Pancreas (tissue), 10 donors: ENCODE measurements at regions not wholly inside any gene's neighbourhood (a gene's known extent, or its start where the extent isn't known, plus 50 kb on each side); places are given as distances from the start of the nearest gene placed in this dataset.

Experiments
- ATAC-seq, 4 donors: fragments of 200-7000 bp; cut with Tn5 transposase; one replicate each; pipeline versions ENCODE4 v1.8.0 to v1.9.1; 2020; ENCODE audit warnings: mild to moderate bottlenecking in 4 of 4, moderate library complexity in 4 of 4
- DNase-seq, 6 donors: peaks; one replicate each; pipeline ENCODE4 v3.0.0-alpha.2; 2020
- FAIRE-seq: peaks from 2 replicates; lab custom pipeline; 2012; peaks lifted over from hg19 to GRCh38; lab: Jason Lieb, UNC
- H3K27ac ChIP-seq, 4 donors: fragments of 200-600 bp; sonication (generic); 1 replicate in 3 of 4; 2 replicates in 1 of 4; pipeline versions ENCODE4 v1.5.0 to v1.8.0; 2020
- H3K27me3 ChIP-seq, 4 donors: fragments of 200-600 bp; one replicate each; pipeline ENCODE4 v1.8.0; 2021
- H3K36me3 ChIP-seq, 3 donors: fragments of 200-600 bp; sonication (generic) in 1 of 3; one replicate each; pipeline versions ENCODE4 v1.5.0 to v1.8.0; 2020 to 2021
- H3K4me1 ChIP-seq, 3 donors: fragments of 200-600 bp; one replicate each; pipeline ENCODE4 v1.8.0; 2021
- H3K4me3 ChIP-seq, 4 donors: fragments of 200-600 bp; sonication (generic) in 2 of 4; one replicate each; pipeline versions ENCODE4 v1.5.0 to v1.8.0; 2020 to 2021
- H3K9me3 ChIP-seq, 4 donors: fragments of 200-600 bp; one replicate each; pipeline ENCODE4 v1.8.0; 2021
- WGBS, 2 donors: extraction: QIAGEN DNeasy Blood & Tissue Kit; methylation state at CpG; one replicate each; pipeline ENCODE4 v1.1.7; 2013; 5-methylcytosine and 5-hydroxymethylcytosine counted together
- intact Hi-C, 3 donors: fragments of 100-400 bp; cut with DNase I; formaldehyde crosslinking; loops; one replicate each; pipeline versions ENCODE4 v1.11.1 to v1.14.2; 2022
- TF ChIP-seq, protein P1 (sequence below), 4 donors: fragments of 200-600 bp; sonication (generic) in 3 of 4; IDR thresholded peaks; one replicate each; pipeline versions ENCODE4 v1.5.0 to v1.8.0; 2021; ENCODE audit warnings: antibody characterized with exemption in 4 of 4
- donor health status: healthy with polysubstance abuse.
- donor health status: DM: no; HTN: no; CAD: no; lungs with moderate emphysema.
- donor health status: DM: no; HTN: no; CAD: no.
- donor health status: control.
- donor health status: control.
- donor health status: Bipolar disorder and iron deficiency.
- donor health status: DM: yes; HTN: yes; CAD: no.
- donor health status: DM: no; HTN: no; CAD: no.
- donor health status: DM: no; HTN: no; CAD: no.
- donor health status: DM: yes; HTN: yes; CAD: no.

DNA sequence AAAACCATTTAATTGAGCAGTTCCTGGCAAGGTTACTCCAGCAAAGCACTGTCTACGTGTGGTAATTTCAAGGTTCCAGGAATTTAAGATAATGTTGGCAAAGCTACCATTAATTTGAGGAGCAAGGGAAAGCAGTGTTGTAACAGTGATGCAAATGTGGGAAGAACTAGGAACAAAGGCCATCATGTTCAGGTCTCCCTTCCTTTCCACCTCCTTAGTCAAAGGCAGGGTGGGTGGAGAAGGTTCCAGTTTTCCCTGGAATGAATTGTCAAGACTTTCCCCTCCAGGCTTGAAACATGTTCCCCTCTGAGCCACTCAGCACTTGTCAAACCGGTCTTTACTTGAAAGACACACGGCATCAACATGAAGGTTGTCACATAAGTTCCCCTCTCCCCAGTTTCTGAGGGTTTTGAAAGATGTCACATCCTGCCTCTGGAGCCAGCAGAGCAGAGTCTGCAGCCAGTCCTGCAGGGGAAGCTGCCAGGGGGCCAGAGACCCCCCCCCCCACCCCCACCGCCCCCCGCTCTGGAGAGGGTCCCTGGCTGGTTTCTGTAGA is 226.0 kb downstream of the GAS1 start:
- intact Hi-C loops: no loop called here

DNA sequence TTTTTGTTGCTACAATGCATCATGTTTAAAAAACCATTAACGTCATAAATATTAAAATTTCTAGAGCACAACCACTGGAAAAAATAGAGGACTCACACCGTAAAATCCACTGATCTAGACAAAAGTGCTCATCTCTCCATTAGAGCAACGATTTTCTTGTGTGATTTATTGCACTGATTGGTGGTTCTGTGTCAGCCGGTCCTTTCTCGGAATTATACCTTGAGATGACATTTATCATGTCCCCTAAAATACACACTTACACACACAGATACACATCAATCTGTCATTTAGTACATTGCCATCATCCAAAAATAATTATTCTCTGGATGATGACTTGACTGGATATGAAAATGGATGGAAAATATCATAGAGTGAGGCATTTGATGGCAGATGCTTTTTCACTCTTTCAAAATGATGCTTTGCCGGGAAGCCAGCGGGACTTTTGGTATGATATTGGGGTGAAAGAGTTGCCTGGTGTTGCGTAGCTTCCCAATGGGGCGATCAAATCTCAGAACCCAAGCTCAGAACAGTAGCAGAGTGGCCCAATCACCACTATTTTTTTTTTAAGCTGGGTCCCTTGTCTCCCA is 226.6 kb downstream of the GAS1 start:
- TF ChIP-seq, protein P1, sequence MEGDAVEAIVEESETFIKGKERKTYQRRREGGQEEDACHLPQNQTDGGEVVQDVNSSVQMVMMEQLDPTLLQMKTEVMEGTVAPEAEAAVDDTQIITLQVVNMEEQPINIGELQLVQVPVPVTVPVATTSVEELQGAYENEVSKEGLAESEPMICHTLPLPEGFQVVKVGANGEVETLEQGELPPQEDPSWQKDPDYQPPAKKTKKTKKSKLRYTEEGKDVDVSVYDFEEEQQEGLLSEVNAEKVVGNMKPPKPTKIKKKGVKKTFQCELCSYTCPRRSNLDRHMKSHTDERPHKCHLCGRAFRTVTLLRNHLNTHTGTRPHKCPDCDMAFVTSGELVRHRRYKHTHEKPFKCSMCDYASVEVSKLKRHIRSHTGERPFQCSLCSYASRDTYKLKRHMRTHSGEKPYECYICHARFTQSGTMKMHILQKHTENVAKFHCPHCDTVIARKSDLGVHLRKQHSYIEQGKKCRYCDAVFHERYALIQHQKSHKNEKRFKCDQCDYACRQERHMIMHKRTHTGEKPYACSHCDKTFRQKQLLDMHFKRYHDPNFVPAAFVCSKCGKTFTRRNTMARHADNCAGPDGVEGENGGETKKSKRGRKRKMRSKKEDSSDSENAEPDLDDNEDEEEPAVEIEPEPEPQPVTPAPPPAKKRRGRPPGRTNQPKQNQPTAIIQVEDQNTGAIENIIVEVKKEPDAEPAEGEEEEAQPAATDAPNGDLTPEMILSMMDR (IDR thresholded peaks at IDR 0.05): no peak
- FAIRE-seq (no peak), DNase-seq (no peak), ATAC-seq (no peak)
- no peaks in the 10 kb centered on the region for H3K36me3 ChIP-seq
- WGBS, 2 donors: 95 to 96% methylated on average over 9 of the region's 9 CpGs
- H3K27me3 ChIP-seq: no peaks in the 10 kb centered on the region
- H3K4me3 ChIP-seq: no peak overlapping the region
- no peaks in the 10 kb centered on the region for H3K9me3 ChIP-seq
- intact Hi-C loops: no loop called here
- peaks cover 18 to 23% (median 21%) of the 10 kb centered on the region in 3 donors for H3K4me1 ChIP-seq
- peak overlapping the region in 1 of 4 donors; percentile 56 for H3K27ac ChIP-seq

More for the DNA sequence above, 226.0 kb downstream of the GAS1 start:
- Histone ChIP-seq H3K4me1 (peaks cover 18 to 23% (median 21%) of the 10 kb centered on the region in 3 donors), H3K27ac (peak overlapping the region in 3 of 4 donors; percentile 38 to 56 (median 46)), H3K9me3 (no peaks in the 10 kb centered on the region), H3K27me3 (no peaks in the 10 kb centered on the region), H3K36me3 (no peaks in the 10 kb centered on the region), H3K4me3 (no peak overlapping the region)
- no peak for FAIRE-seq
- WGBS, 2 donors: 11 to 13% methylated on average over 5 of the region's 5 CpGs
- peak; percentile 6 to 61 (median 32) for ATAC-seq
- no peak for DNase-seq
- TF ChIP-seq, protein P1 (IDR thresholded peaks at IDR 0.05): no peak

DNA sequence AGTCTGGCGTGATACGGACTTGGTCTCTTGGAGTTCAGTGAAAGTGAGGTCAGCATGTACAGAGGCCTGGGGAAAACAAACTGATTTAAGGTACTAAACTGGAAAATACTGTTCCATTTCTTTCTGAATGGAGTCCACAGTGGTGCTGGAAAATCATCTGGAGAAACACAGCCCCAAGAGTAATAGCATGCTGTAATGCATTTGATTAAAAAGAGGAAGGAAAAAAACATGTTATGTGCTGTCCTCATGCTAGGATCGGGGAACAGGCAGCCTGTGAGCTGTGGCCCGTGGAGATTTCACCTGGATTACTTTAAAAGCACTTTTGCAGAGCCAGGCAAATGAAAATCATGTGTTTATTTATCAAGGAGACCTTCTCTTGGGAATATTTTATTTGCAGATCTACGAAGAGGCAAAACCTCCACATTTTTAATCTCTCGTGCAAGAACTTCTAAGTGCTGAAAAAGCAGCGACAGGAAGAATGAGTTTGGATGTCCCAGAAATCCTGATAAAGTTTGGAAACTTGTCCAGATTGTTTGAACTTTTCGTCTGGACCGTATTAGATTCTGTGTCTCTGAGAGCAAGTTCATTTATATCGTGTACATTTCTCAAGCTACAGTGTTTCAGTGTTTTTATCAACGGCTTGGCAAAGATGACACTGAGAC is 228.8 kb downstream of the GAS1 start:
- DNase-seq: no peak
- Histone ChIP-seq H3K4me3 (no peak overlapping the region), H3K27me3 (no peaks in the 10 kb centered on the region), H3K9me3 (no peaks in the 10 kb centered on the region), H3K36me3 (no peaks in the 10 kb centered on the region), H3K27ac (no peak overlapping the region), H3K4me1 (peaks cover 18 to 23% (median 21%) of the 10 kb centered on the region in 3 donors)
- intact Hi-C loops: no loop called here
- no peak for FAIRE-seq
- WGBS, 2 donors: 84 to 89% methylated on average over 11 of the region's 11 CpGs
- ATAC-seq: no peak
- TF ChIP-seq, protein P1 (IDR thresholded peaks at IDR 0.05): no peak

DNA sequence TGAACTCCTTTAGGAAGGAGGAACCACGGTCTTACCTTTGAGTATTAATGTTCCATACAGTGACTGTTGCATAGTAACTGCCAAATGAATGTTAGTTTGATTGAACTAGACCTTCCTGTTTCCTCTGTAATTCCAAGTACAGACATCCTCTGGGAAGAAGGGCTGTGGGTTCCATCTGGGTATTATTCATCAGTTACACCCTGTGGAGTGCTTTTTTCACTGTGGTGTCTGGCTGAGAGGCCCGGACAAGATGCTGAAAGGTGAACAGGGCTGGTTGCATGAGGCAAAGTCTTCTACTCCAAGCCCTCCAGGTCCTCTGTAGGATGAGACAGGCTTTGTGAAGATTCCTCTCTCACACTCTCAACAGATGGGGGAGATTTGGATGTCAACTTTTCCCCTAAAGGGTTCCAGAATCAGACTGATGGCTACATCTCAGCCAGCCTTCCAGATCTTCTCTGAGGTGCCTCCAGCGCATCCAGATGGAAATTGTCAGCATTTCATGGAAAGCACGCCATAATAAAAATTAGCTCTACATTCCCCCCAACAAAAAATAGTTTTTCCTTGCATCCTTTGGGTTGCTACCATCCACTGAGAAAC is 230.9 kb downstream of the GAS1 start:
- intact Hi-C loops: no loop called here
- H3K9me3 ChIP-seq: no peaks in the 10 kb centered on the region
- no peaks in the 10 kb centered on the region for H3K36me3 ChIP-seq
- WGBS, 2 donors: 86 to 90% methylated on average over 4 of the region's 4 CpGs
- H3K27me3 ChIP-seq: no peaks in the 10 kb centered on the region
- H3K4me1 ChIP-seq: peaks cover 5 to 7% (median 7%) of the 10 kb centered on the region in 3 donors
- H3K27ac ChIP-seq: no peak overlapping the region
- TF ChIP-seq, protein P1 (IDR thresholded peaks at IDR 0.05): no peak
- ATAC-seq (no peak), FAIRE-seq (no peak), DNase-seq (no peak)
- H3K4me3 ChIP-seq: no peak overlapping the region
